DOHH2 (cell line): ENCODE measurements at regions not wholly inside any gene's neighbourhood (a gene's known extent, or its start where the extent isn't known, plus 50 kb on each side); places are given as distances from the start of the nearest gene placed in this dataset.
"Not testable (repeated sequence)": the region's sequence is repeated elsewhere in the genome, so short reads cannot be mapped to it uniquely, and the experiment has no call there.

ENCODE experiments used
- CTCF ChIP-seq: fragments of 200-600 bp; sonication (generic); IDR thresholded peaks from one replicate; pipeline ENCODE4 v1.5.1; 2014; ENCODE audit warnings: antibody characterized with exemption, mild to moderate bottlenecking, low read depth, low read length; ENCODE audit not compliant: poor library complexity, severe bottlenecking
- EZH2phosphoT487 ChIP-seq: fragments of 200-600 bp; sonication (generic); IDR thresholded peaks from 2 replicates; pipeline ENCODE4 v1.6.1; 2017; ENCODE audit warnings: borderline replicate concordance, mild to moderate bottlenecking, antibody characterized with exemption, low read length, moderate library complexity, mixed read lengths

- not testable (repeated sequence) for TF ChIP-seq CTCF, EZH2phosphoT487
These were observed 61.2 kb upstream of the MINDY3 start for GRCh38 chr10:15921423-15921945.
